ENCODE measurements at regions not wholly inside any gene's neighbourhood (a gene's known extent, or its start where the extent isn't known, plus 50 kb on each side); places are given as distances from the start of the nearest gene placed in this dataset.

DNA sequence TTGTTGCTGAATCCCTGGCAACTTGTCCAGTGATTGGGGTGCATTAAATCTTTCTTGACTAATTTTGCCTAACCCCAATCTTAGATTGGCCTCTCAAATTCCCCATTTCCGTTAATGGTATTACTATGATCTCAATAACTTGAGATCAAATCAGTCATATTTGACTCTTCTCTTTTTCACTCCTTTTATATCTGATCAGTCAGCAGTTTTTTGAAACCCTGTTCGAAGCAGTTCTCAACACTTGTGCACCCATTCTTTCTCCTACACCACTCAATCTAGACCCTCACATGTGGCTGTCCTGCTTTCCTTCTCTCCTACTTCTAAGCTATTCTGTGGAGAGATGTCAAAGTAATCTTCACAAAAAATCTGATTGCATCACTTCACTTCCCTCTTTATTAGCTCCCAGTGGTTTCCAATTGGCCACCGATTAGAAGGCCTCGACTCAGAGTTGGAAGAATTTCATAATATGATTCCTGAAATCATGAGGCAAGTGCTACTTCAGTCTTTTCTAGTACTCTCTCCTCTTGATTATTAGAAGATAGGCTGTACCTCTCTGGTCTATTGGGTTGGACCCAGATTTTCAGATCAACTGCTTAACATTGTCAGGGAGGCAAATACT is 128.9 kb downstream of the ZNF365 start:
- H3K4me1 ChIP-seq (ENCODE audit: control insufficient read depth in 3 of 3, insufficient read depth in 2 of 3, low read depth in 1 of 3, low read length in 2 of 3), result no peaks in the 10 kb centered on the region
- H3K9me3 ChIP-seq (ENCODE audit: control insufficient read depth in 2 of 2, insufficient read depth in 1 of 2, low read depth in 1 of 2, low read length in 1 of 2), result no peaks in the 10 kb centered on the region
- no peaks in the 10 kb centered on the region for H3K36me3 ChIP-seq (ENCODE audit: control insufficient read depth in 3 of 3, insufficient read depth in 2 of 3, low read depth in 1 of 3, low read length in 3 of 3)
- DNase-seq (no peak), FAIRE-seq (no peak)
- H3K27me3 ChIP-seq (ENCODE audit: control insufficient read depth in 3 of 3, insufficient read depth in 3 of 3, low read length in 3 of 3), result no peaks in the 10 kb centered on the region
- 74 to 77% (median 76%) methylated on average over 4 of the region's 4 CpGs for WGBS, 3 donors
- no peak overlapping the region for H3K4me3 ChIP-seq (ENCODE audit: low read depth in 1 of 3, low read length in 3 of 3)
- H3K27ac ChIP-seq (ENCODE audit: low read depth in 1 of 3, low read length in 2 of 3), result no peak overlapping the region

GRCh38 chr10:62503872-62504271 is 129.7 kb downstream of the ZNF365 start:
- FAIRE-seq (no peak), DNase-seq (no peak)
- no peaks in the 10 kb centered on the region for H3K4me1 ChIP-seq (ENCODE audit: control insufficient read depth in 3 of 3, insufficient read depth in 2 of 3, low read depth in 1 of 3, low read length in 2 of 3)
- H3K9me3 ChIP-seq (ENCODE audit: control insufficient read depth in 2 of 2, insufficient read depth in 1 of 2, low read depth in 1 of 2, low read length in 1 of 2), result no peaks in the 10 kb centered on the region
- no peaks in the 10 kb centered on the region for H3K27me3 ChIP-seq (ENCODE audit: control insufficient read depth in 3 of 3, insufficient read depth in 3 of 3, low read length in 3 of 3)
- no peak overlapping the region for H3K4me3 ChIP-seq (ENCODE audit: low read depth in 1 of 3, low read length in 3 of 3)
- H3K27ac ChIP-seq (ENCODE audit: low read depth in 1 of 3, low read length in 2 of 3), result no peak overlapping the region
- WGBS, 3 donors, result 60 to 69% (median 65%) methylated on average over 2 of the region's 2 CpGs
- H3K36me3 ChIP-seq (ENCODE audit: control insufficient read depth in 3 of 3, insufficient read depth in 2 of 3, low read depth in 1 of 3, low read length in 3 of 3), result no peaks in the 10 kb centered on the region

GRCh38 chr10:62506371-62506770 is 132.2 kb downstream of the ZNF365 start:
- FAIRE-seq, result no peak
- no peak for DNase-seq
- whole genome bisulfite sequencing, 3 donors, result 54 to 71% (median 68%) methylated on average over 3 of the region's 3 CpGs

GRCh38 chr10:62511238-62511637 is 137.1 kb downstream of the ZNF365 start:
- Histone ChIP-seq H3K9me3 (ENCODE audit: control insufficient read depth in 2 of 2, insufficient read depth in 1 of 2, low read depth in 1 of 2, low read length in 1 of 2) (no peaks in the 10 kb centered on the region), H3K27ac (ENCODE audit: low read depth in 1 of 3, low read length in 2 of 3) (no peak overlapping the region), H3K4me1 (ENCODE audit: control insufficient read depth in 3 of 3, insufficient read depth in 2 of 3, low read depth in 1 of 3, low read length in 2 of 3) (no peaks in the 10 kb centered on the region), H3K27me3 (ENCODE audit: control insufficient read depth in 3 of 3, insufficient read depth in 3 of 3, low read length in 3 of 3) (no peaks in the 10 kb centered on the region), H3K36me3 (ENCODE audit: control insufficient read depth in 3 of 3, insufficient read depth in 2 of 3, low read depth in 1 of 3, low read length in 3 of 3) (no peaks in the 10 kb centered on the region), H3K4me3 (ENCODE audit: low read depth in 1 of 3, low read length in 3 of 3) (no peak overlapping the region)
- DNase-seq, result no peak
- no peak for FAIRE-seq
- WGBS, 3 donors, result 82 to 94% (median 93%) methylated on average over 3 of the region's 3 CpGs

More at GRCh38 chr10:62506371-62506770, 132.2 kb downstream of the ZNF365 start:
- Histone ChIP-seq H3K27me3 (ENCODE audit: control insufficient read depth in 3 of 3, insufficient read depth in 3 of 3, low read length in 3 of 3) (no peaks in the 10 kb centered on the region), H3K9me3 (ENCODE audit: control insufficient read depth in 2 of 2, insufficient read depth in 1 of 2, low read depth in 1 of 2, low read length in 1 of 2) (no peaks in the 10 kb centered on the region), H3K4me1 (ENCODE audit: control insufficient read depth in 3 of 3, insufficient read depth in 2 of 3, low read depth in 1 of 3, low read length in 2 of 3) (no peaks in the 10 kb centered on the region), H3K36me3 (ENCODE audit: control insufficient read depth in 3 of 3, insufficient read depth in 2 of 3, low read depth in 1 of 3, low read length in 3 of 3) (no peaks in the 10 kb centered on the region), H3K4me3 (ENCODE audit: low read depth in 1 of 3, low read length in 3 of 3) (no peak overlapping the region), H3K27ac (ENCODE audit: low read depth in 1 of 3, low read length in 2 of 3) (no peak overlapping the region)

- Histone ChIP-seq H3K27ac (ENCODE audit: low read depth in 1 of 3, low read length in 2 of 3) (no peak overlapping the region), H3K27me3 (ENCODE audit: control insufficient read depth in 3 of 3, insufficient read depth in 3 of 3, low read length in 3 of 3) (no peaks in the 10 kb centered on the region), H3K4me1 (ENCODE audit: control insufficient read depth in 3 of 3, insufficient read depth in 2 of 3, low read depth in 1 of 3, low read length in 2 of 3) (no peaks in the 10 kb centered on the region), H3K36me3 (ENCODE audit: control insufficient read depth in 3 of 3, insufficient read depth in 2 of 3, low read depth in 1 of 3, low read length in 3 of 3) (no peaks in the 10 kb centered on the region), H3K9me3 (ENCODE audit: control insufficient read depth in 2 of 2, insufficient read depth in 1 of 2, low read depth in 1 of 2, low read length in 1 of 2) (no peaks in the 10 kb centered on the region), H3K4me3 (ENCODE audit: low read depth in 1 of 3, low read length in 3 of 3) (no peak overlapping the region)
- FAIRE-seq (no peak), DNase-seq (no peak)
- WGBS, 3 donors, result 50 to 72% (median 54%) methylated on average over 2 of the region's 2 CpGs
These were observed 137.5 kb downstream of the ZNF365 start for GRCh38 chr10:62511656-62512055.

GRCh38 chr10:62512732-62513475 is 138.7 kb downstream of the ZNF365 start:
- H3K36me3 ChIP-seq (ENCODE audit: control insufficient read depth in 3 of 3, insufficient read depth in 2 of 3, low read depth in 1 of 3, low read length in 3 of 3), result no peaks in the 10 kb centered on the region
- no peaks in the 10 kb centered on the region for H3K9me3 ChIP-seq (ENCODE audit: control insufficient read depth in 2 of 2, insufficient read depth in 1 of 2, low read depth in 1 of 2, low read length in 1 of 2)
- H3K4me1 ChIP-seq (ENCODE audit: control insufficient read depth in 3 of 3, insufficient read depth in 2 of 3, low read depth in 1 of 3, low read length in 2 of 3), result no peaks in the 10 kb centered on the region
- no peak for DNase-seq
- no peak for FAIRE-seq
- no peaks in the 10 kb centered on the region for H3K27me3 ChIP-seq (ENCODE audit: control insufficient read depth in 3 of 3, insufficient read depth in 3 of 3, low read length in 3 of 3)
- WGBS, 3 donors, result 67 to 79% (median 79%) methylated on average over 5 of the region's 5 CpGs
- no peak overlapping the region for H3K27ac ChIP-seq (ENCODE audit: low read depth in 1 of 3, low read length in 2 of 3)
- H3K4me3 ChIP-seq (ENCODE audit: low read depth in 1 of 3, low read length in 3 of 3), result no peak overlapping the region

- FAIRE-seq, result no peak
- WGBS, 3 donors, result 66 to 84% (median 67%) methylated on average over 6 of the region's 6 CpGs
These were observed 140.0 kb downstream of the ZNF365 start for GRCh38 chr10:62514079-62514693.

GRCh38 chr10:62517252-62517651 is 143.1 kb downstream of the ZNF365 start:
- H3K27ac ChIP-seq (ENCODE audit: low read depth in 1 of 3, low read length in 2 of 3), result no peak overlapping the region
- no peaks in the 10 kb centered on the region for H3K27me3 ChIP-seq (ENCODE audit: control insufficient read depth in 3 of 3, insufficient read depth in 3 of 3, low read length in 3 of 3)
- WGBS, 3 donors, result 85 to 98% (median 95%) methylated on average over 2 of the region's 2 CpGs
- no peak overlapping the region for H3K4me3 ChIP-seq (ENCODE audit: low read depth in 1 of 3, low read length in 3 of 3)
- no peaks in the 10 kb centered on the region for H3K9me3 ChIP-seq (ENCODE audit: control insufficient read depth in 2 of 2, insufficient read depth in 1 of 2, low read depth in 1 of 2, low read length in 1 of 2)
- no peak for FAIRE-seq
- H3K36me3 ChIP-seq (ENCODE audit: control insufficient read depth in 3 of 3, insufficient read depth in 2 of 3, low read depth in 1 of 3, low read length in 3 of 3), result no peaks in the 10 kb centered on the region
- DNase-seq, result no peak
- H3K4me1 ChIP-seq (ENCODE audit: control insufficient read depth in 3 of 3, insufficient read depth in 2 of 3, low read depth in 1 of 3, low read length in 2 of 3), result no peaks in the 10 kb centered on the region

More at GRCh38 chr10:62514079-62514693, 140.0 kb downstream of the ZNF365 start:
- no peak overlapping the region for H3K4me3 ChIP-seq (ENCODE audit: low read depth in 1 of 3, low read length in 3 of 3)
- H3K36me3 ChIP-seq (ENCODE audit: control insufficient read depth in 3 of 3, insufficient read depth in 2 of 3, low read depth in 1 of 3, low read length in 3 of 3), result no peaks in the 10 kb centered on the region
- H3K27me3 ChIP-seq (ENCODE audit: control insufficient read depth in 3 of 3, insufficient read depth in 3 of 3, low read length in 3 of 3), result no peaks in the 10 kb centered on the region
- DNase-seq, result no peak
- no peak overlapping the region for H3K27ac ChIP-seq (ENCODE audit: low read depth in 1 of 3, low read length in 2 of 3)
- no peaks in the 10 kb centered on the region for H3K4me1 ChIP-seq (ENCODE audit: control insufficient read depth in 3 of 3, insufficient read depth in 2 of 3, low read depth in 1 of 3, low read length in 2 of 3)
- H3K9me3 ChIP-seq (ENCODE audit: control insufficient read depth in 2 of 2, insufficient read depth in 1 of 2, low read depth in 1 of 2, low read length in 1 of 2), result no peaks in the 10 kb centered on the region

Data from small intestine (tissue), 7 donors.